Astrocyte (in vitro differentiated cells and primary cell): ENCODE measurements at regions not wholly inside any gene's neighbourhood (a gene's known extent, or its start where the extent isn't known, plus 50 kb on each side); places are given as distances from the start of the nearest gene placed in this dataset.

Experiments used
- DNase-seq: peaks from one replicate; pipeline ENCODE4 v3.0.0-alpha.2; 2010; ENCODE audit warnings: low read depth
- FAIRE-seq: peaks from 2 replicates; lab custom pipeline; 2011; peaks lifted over from hg19 to GRCh38; lab: Jason Lieb, UNC
- H2AFZ ChIP-seq: 2 replicates; pipeline ENCODE4 v1.6.0; 2012; ENCODE audit warnings: low read depth, low read length, inconsistent platforms
- H3K27ac ChIP-seq: 2 replicates; pipeline ENCODE4 v1.5.1; 2011; ENCODE audit warnings: low read depth, low read length, inconsistent platforms
- H3K27me3 ChIP-seq: 2 replicates; pipeline ENCODE4 v1.6.0; 2011; ENCODE audit warnings: low read length, inconsistent platforms; ENCODE audit not compliant: insufficient read depth
- H3K36me3 ChIP-seq: 2 replicates; pipeline ENCODE4 v1.5.1; 2011; ENCODE audit warnings: low read length, inconsistent platforms; ENCODE audit not compliant: insufficient read depth
- H3K4me1 ChIP-seq: 2 replicates; pipeline ENCODE4 v1.5.1; 2011; ENCODE audit warnings: low read length, inconsistent platforms; ENCODE audit not compliant: insufficient read depth
- H3K4me2 ChIP-seq: 2 replicates; pipeline ENCODE4 v1.6.0; 2012; ENCODE audit warnings: low read length, inconsistent platforms
- H3K4me3 ChIP-seq: 2 replicates; pipeline ENCODE4 v1.5.1; 2011; ENCODE audit warnings: low read depth, mild to moderate bottlenecking, low read length, inconsistent platforms; ENCODE audit not compliant: insufficient read depth
- H3K79me2 ChIP-seq: 2 replicates; pipeline ENCODE4 v1.6.0; 2012; ENCODE audit warnings: mild to moderate bottlenecking, low read length, inconsistent platforms; ENCODE audit not compliant: insufficient read depth
- H3K9ac ChIP-seq: 2 replicates; pipeline ENCODE4 v1.6.0; 2012; ENCODE audit warnings: mild to moderate bottlenecking, low read length, inconsistent platforms
- H3K9me3 ChIP-seq: 2 replicates; pipeline ENCODE4 v1.5.1; 2012; ENCODE audit warnings: low read depth, mild to moderate bottlenecking, low read length, inconsistent platforms; ENCODE audit not compliant: insufficient read depth
- H4K20me1 ChIP-seq: 2 replicates; pipeline ENCODE4 v1.6.0; 2012; ENCODE audit warnings: low read length, inconsistent platforms; ENCODE audit not compliant: insufficient read depth
- H3K27ac Mint-ChIP-seq: one replicate; pipeline ENCODE4 v1.8.0; 2021; ENCODE audit warnings: mild to moderate bottlenecking, mixed read lengths; ENCODE audit not compliant: unreplicated experiment
- H3K27me3 Mint-ChIP-seq: one replicate; pipeline ENCODE4 v1.8.0; 2021; ENCODE audit warnings: low read depth, mixed read lengths; ENCODE audit not compliant: unreplicated experiment
- H3K36me3 Mint-ChIP-seq: one replicate; pipeline ENCODE4 v1.8.0; 2021; ENCODE audit warnings: low read depth, mixed read lengths; ENCODE audit not compliant: unreplicated experiment
- H3K4me1 Mint-ChIP-seq: one replicate; pipeline ENCODE4 v1.8.0; 2021; ENCODE audit warnings: low read depth, mixed read lengths; ENCODE audit not compliant: unreplicated experiment
- H3K4me3 Mint-ChIP-seq: one replicate; pipeline ENCODE4 v1.8.0; 2021; ENCODE audit warnings: mild to moderate bottlenecking, moderate library complexity, mixed read lengths; ENCODE audit not compliant: unreplicated experiment
- H3K9me3 Mint-ChIP-seq: one replicate; pipeline ENCODE4 v1.8.0; 2021; ENCODE audit warnings: mild to moderate bottlenecking, mixed read lengths; ENCODE audit not compliant: unreplicated experiment
- CTCF ChIP-seq: IDR thresholded peaks from 2 replicates; pipeline ENCODE4 v1.5.1; 2011; ENCODE audit warnings: low read depth, mild to moderate bottlenecking, inconsistent platforms, low read length, moderate library complexity; ENCODE audit not compliant: insufficient read depth
- EZH2 ChIP-seq: IDR thresholded peaks from 2 replicates; pipeline ENCODE4 v1.6.1; 2012; ENCODE audit warnings: mild to moderate bottlenecking, low read length, inconsistent platforms; ENCODE audit not compliant: insufficient read depth

- Mint-ChIP-seq H3K36me3 (no peaks in the 10 kb centered on the region), H3K4me1 (no peaks in the 10 kb centered on the region), H3K27me3 (no peaks in the 10 kb centered on the region), H3K27ac (no peak overlapping the region), H3K4me3 (no peak overlapping the region), H3K9me3 (peaks cover 4% of the 10 kb centered on the region)
- no peak for FAIRE-seq
- no peak overlapping the region for H3K4me3 ChIP-seq
- TF ChIP-seq EZH2 (no peak), CTCF (no peak)
- H2AFZ ChIP-seq = no peak overlapping the region
- no peaks in the 10 kb centered on the region for H3K27me3 ChIP-seq
- DNase-seq = no peak
- H3K4me2 ChIP-seq = no peak overlapping the region
- H3K9me3 ChIP-seq = no peaks in the 10 kb centered on the region
- no peaks in the 10 kb centered on the region for H3K36me3 ChIP-seq
- no peaks in the 10 kb centered on the region for H3K4me1 ChIP-seq
- no peaks in the 10 kb centered on the region for H3K79me2 ChIP-seq
- no peak overlapping the region for H3K27ac ChIP-seq
- H4K20me1 ChIP-seq = no peaks in the 10 kb centered on the region
- H3K9ac ChIP-seq = no peak overlapping the region
Observed at GRCh38 chrX:56661193-56661592, 67.8 kb upstream of the NBDY start.
